Suprapubic skin (tissue), 2 donors: ENCODE measurements at regions not wholly inside any gene's neighbourhood (a gene's known extent, or its start where the extent isn't known, plus 50 kb on each side); places are given as distances from the start of the nearest gene placed in this dataset.

ENCODE experiments used
- EP300 ChIP-seq: sonication (generic); formaldehyde crosslinking; IDR thresholded peaks from one replicate; pipeline ENCODE4 v1.6.1; 2017; ENCODE audit warnings: antibody characterized with exemption
- POLR2A ChIP-seq, 2 donors: fragments of 450-650 bp; IDR thresholded peaks; one replicate each; pipeline ENCODE4 v1.6.1; 2017; ENCODE audit warnings: antibody characterized with exemption in 2 of 2, mild to moderate bottlenecking in 2 of 2, moderate library complexity in 2 of 2

GRCh38 chr14:96683562-96684289 is 113.5 kb upstream of the VRK1 start:
- no peak for TF ChIP-seq EP300
- no peak for TF ChIP-seq POLR2A (IDR thresholded peaks at IDR 0.05)
